Transverse colon (tissue), 4 donors: ENCODE measurements at regions not wholly inside any gene's neighbourhood (a gene's known extent, or its start where the extent isn't known, plus 50 kb on each side); places are given as distances from the start of the nearest gene placed in this dataset.
A peak's percentile ranks its signal among the peaks of the same experiment; 100 is the strongest.

Source experiments
- DNase-seq: peaks from one replicate; pipeline ENCODE4 v3.0.0-alpha.2; 2019
- H3K27ac ChIP-seq, 4 donors: fragments of 200-600 bp; sonication (generic); 2 replicates each; pipeline ENCODE4 v1.5.1; 2016 to 2018; ENCODE audit warnings: inconsistent platforms in 4 of 4
- H3K27me3 ChIP-seq: fragments of 200-600 bp; sonication (generic); 2 replicates; pipeline ENCODE4 v1.5.1; 2017; ENCODE audit warnings: inconsistent platforms
- H3K36me3 ChIP-seq, 4 donors: fragments of 200-600 bp; sonication (generic); 2 replicates each; pipeline ENCODE4 v1.5.1; 2017 to 2019; ENCODE audit warnings: inconsistent platforms in 4 of 4
- H3K4me1 ChIP-seq, 4 donors: fragments of 200-600 bp; sonication (generic); 2 replicates each; pipeline ENCODE4 v1.5.1; 2017 to 2020; ENCODE audit warnings: inconsistent platforms in 4 of 4
- H3K4me3 ChIP-seq, 4 donors: fragments of 200-600 bp; sonication (generic); 1 replicate in 1 of 4; 2 replicates in 3 of 4; pipeline versions ENCODE4 v1.5.1 to v1.6.1; 2017 to 2019; ENCODE audit warnings: inconsistent platforms in 4 of 4
- H3K9me3 ChIP-seq, 2 donors: fragments of 200-600 bp; sonication (generic); 2 replicates each; pipeline ENCODE4 v1.5.1; 2017 to 2019; ENCODE audit warnings: inconsistent platforms in 2 of 2
- CTCF ChIP-seq, 5 experiments: fragments of 200-600 bp in 3 of 5; fragments of 450-650 bp in 2 of 5; sonication (generic) in 3 of 5; IDR thresholded peaks; 1 replicate in 2 of 5; 2 replicates in 3 of 5; pipeline ENCODE4 v1.5.1; 2016 to 2017; ENCODE audit warnings: antibody characterized with exemption in 5 of 5, inconsistent platforms in 3 of 5, mild to moderate bottlenecking in 2 of 5, moderate library complexity in 1 of 5
- EP300 ChIP-seq: sonication (generic); formaldehyde crosslinking; IDR thresholded peaks from one replicate; pipeline ENCODE4 v1.6.1; 2017; ENCODE audit warnings: antibody characterized with exemption, low read depth
- POLR2A ChIP-seq: fragments of 450-650 bp; IDR thresholded peaks from one replicate; pipeline ENCODE4 v1.6.1; 2016; ENCODE audit warnings: antibody characterized with exemption, mild to moderate bottlenecking, moderate library complexity
- POLR2AphosphoS5 ChIP-seq, 3 donors: sonication (generic); formaldehyde crosslinking; IDR thresholded peaks; one replicate each; pipeline ENCODE4 v1.6.1; 2016; ENCODE audit warnings: antibody characterized with exemption in 3 of 3
- WGBS, 2 donors: methylation state at CpG; one replicate each; pipeline ENCODE4 v1.1.5; 2018; ENCODE audit warnings: low coverage in 1 of 2; 5-methylcytosine and 5-hydroxymethylcytosine counted together
- in situ Hi-C, 4 donors: fragments of 200-750 bp; cut with MboI; loops; one replicate each; pipeline versions ENCODE4 v1.15.0 to v1.15.1; 2017; ENCODE audit warnings: low sequenced_read_pairs in 3 of 4, low pct_ligation_motif_present in 1 of 4, low pct_unique_long_range_greater_than_20kb in 1 of 4
- intact Hi-C: fragments of 100-400 bp; cut with DNase I; formaldehyde crosslinking; loops from one replicate; pipeline ENCODE4 v1.15.1; 2023; ENCODE audit warnings: low total_unique reads

- peak; percentile 13 for DNase-seq
- Histone ChIP-seq H3K4me1 (peaks cover 0 to 7% (median 0%) of the 10 kb centered on the region in 4 donors), H3K27ac (peak overlapping the region in 1 of 4 donors; percentile 36), H3K9me3 (no peaks in the 10 kb centered on the region), H3K36me3 (no peaks in the 10 kb centered on the region), H3K4me3 (no peak overlapping the region), H3K27me3 (no peaks in the 10 kb centered on the region)
- intact Hi-C loops (no loop called here), in situ Hi-C loops (no loop called here)
- TF ChIP-seq POLR2AphosphoS5 (IDR thresholded peaks at IDR 0.05) (peak in 2 of 3 donors; percentile 14 to 17), POLR2A (no peak)
- 29% methylated on average over 10 of the region's 10 CpGs; no CpG with 5 or more reads in 1 of the 2 donors for WGBS, 2 donors
These were observed 66.7 kb upstream of the PODXL start for GRCh38 chr7:131623154-131623553.

DNA sequence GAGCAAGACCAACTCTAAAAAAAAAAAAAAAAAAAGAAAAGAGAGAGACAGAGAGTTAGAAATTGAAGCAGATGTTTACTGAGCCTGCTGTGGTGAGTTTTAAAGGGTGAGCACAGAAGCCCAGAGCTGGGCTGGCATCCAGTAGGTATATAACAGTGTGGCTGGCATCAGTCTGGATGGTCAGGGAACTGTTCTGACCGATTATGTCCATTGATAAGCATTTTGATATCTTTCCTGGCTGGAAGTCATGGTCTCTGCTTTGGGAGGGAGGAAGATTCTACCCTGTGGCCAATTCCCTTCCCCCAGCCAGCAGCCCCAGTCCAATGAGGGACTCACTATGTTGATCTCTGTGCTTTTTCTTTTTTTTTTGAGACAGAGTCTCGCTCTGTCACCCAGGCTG lies 65.2 kb upstream of the PODXL start:
- H3K4me1 ChIP-seq, result peaks cover 0 to 7% (median 0%) of the 10 kb centered on the region in 4 donors
- no peak for DNase-seq
- WGBS, 2 donors, result 49 to 67% methylated on average over 2 of the region's 2 CpGs
- intact Hi-C loops (no loop called here), in situ Hi-C loops (no loop called here)
- H3K4me3 ChIP-seq, result no peak overlapping the region
- H3K36me3 ChIP-seq, result no peaks in the 10 kb centered on the region
- H3K9me3 ChIP-seq, result no peaks in the 10 kb centered on the region
- no peak overlapping the region for H3K27ac ChIP-seq
- no peak for TF ChIP-seq POLR2A
- no peak for TF ChIP-seq POLR2AphosphoS5 (IDR thresholded peaks at IDR 0.05)
- TF ChIP-seq CTCF (IDR thresholded peaks at IDR 0.05), result no peak
- TF ChIP-seq EP300, result no peak
- no peaks in the 10 kb centered on the region for H3K27me3 ChIP-seq

DNA sequence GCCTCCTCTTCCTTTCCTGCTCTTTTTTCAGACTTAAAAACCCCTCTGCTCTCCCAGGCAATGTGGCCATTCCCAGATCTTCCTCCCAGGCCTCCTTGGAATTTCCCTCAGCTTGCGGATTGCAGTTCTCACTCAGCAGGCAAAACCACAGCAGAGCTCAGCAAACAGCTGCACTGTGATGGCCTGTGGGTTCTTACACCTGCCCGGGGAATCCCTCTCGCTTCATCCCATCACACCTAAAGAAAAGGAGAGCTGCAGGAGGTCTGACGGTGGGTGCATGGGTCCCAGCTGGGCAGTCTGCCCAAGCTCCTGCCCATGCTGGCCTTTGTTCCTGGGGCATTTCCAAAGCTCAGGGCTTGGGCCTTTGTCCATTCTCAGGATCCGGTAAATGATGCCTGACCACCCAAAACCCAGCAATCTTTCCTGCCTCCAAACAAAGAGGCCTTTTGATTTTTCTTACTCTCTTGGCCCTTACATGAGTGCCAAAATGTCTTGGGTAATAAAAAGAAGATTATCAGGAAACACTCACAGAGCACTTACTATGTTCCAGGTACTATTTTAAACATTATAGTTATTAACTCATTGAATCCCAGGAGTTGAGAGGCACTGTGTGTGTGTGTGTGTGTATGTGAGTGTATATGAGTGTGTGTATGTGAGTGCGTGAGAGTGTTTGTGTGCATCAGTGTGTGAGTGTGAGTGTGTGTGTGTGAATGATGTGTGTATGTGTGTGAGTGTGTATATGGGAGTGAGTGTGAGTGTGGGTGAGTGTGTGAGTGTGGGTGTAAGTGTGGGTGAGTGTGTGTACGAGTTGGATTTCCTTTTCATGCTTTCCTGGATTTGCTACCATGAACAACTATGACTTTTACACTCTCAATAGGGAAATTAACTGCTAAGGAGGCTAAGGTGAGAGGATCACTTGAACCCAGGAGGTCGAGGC lies 64.5 kb upstream of the PODXL start:
- H3K27ac ChIP-seq, result no peak overlapping the region
- in situ Hi-C loops, result no loop called here
- peaks cover 0 to 7% (median 0%) of the 10 kb centered on the region in 4 donors for H3K4me1 ChIP-seq
- TF ChIP-seq POLR2AphosphoS5 (IDR thresholded peaks at IDR 0.05), result no peak
- no peak for TF ChIP-seq EP300
- TF ChIP-seq POLR2A, result no peak
- TF ChIP-seq CTCF (IDR thresholded peaks at IDR 0.05), result no peak
- H3K9me3 ChIP-seq, result no peaks in the 10 kb centered on the region
- intact Hi-C loops, result no loop called here
- H3K27me3 ChIP-seq, result no peaks in the 10 kb centered on the region
- no peak overlapping the region for H3K4me3 ChIP-seq
- DNase-seq, result no peak
- WGBS, 2 donors, result 51 to 57% methylated on average over 4 to 8 of the region's 8 CpGs
- no peaks in the 10 kb centered on the region for H3K36me3 ChIP-seq

GRCh38 chr7:131619336-131620305 lies 63.2 kb upstream of the PODXL start:
- H3K36me3 ChIP-seq, result no peaks in the 10 kb centered on the region
- in situ Hi-C loops, result no loop called here
- no peak for TF ChIP-seq EP300
- no peak for TF ChIP-seq POLR2AphosphoS5 (IDR thresholded peaks at IDR 0.05)
- no peak for TF ChIP-seq CTCF (IDR thresholded peaks at IDR 0.05)
- no peak for TF ChIP-seq POLR2A
- no peak overlapping the region for H3K4me3 ChIP-seq
- H3K27ac ChIP-seq, result no peak overlapping the region
- no peaks in the 10 kb centered on the region for H3K9me3 ChIP-seq
- WGBS, 2 donors, result 67 to 80% methylated on average over 4 to 10 of the region's 10 CpGs
- H3K4me1 ChIP-seq, result peaks cover 0 to 7% (median 0%) of the 10 kb centered on the region in 4 donors
- no peaks in the 10 kb centered on the region for H3K27me3 ChIP-seq
- intact Hi-C loops, result no loop called here
- no peak for DNase-seq
